Activated CD8-positive, alpha-beta T cell treated with anti-CD3 and anti-CD28 coated beads for 36 hours (primary cell): ENCODE measurements at regions not wholly inside any gene's neighbourhood (a gene's known extent, or its start where the extent isn't known, plus 50 kb on each side); places are given as distances from the start of the nearest gene placed in this dataset.

Experiments
- ATAC-seq: fragments of 200-7000 bp; cut with Tn5 transposase; one replicate; pipeline ENCODE4 v1.10.0; 2021; ENCODE audit warnings: mild to moderate bottlenecking, moderate library complexity
- CTCF ChIA-PET: fragments of 350-600 bp; sonication (Branson Sonifier 250); formaldehyde crosslinking; loops from one replicate; lab custom pipeline; 2021; ENCODE audit warnings: antibody characterized with exemption; lab: Charles Lee
- POLR2A ChIA-PET: fragments of 350-600 bp; sonication (Branson Sonifier 250); formaldehyde crosslinking; loops from one replicate; lab custom pipeline; 2021; ENCODE audit warnings: antibody characterized with exemption; lab: Charles Lee
- DNase-seq: peaks from one replicate; pipeline ENCODE4 v3.0.0-alpha.2; 2020
- H3K27ac Mint-ChIP-seq: one replicate; pipeline ENCODE4 v1.8.0; 2021; ENCODE audit warnings: mild to moderate bottlenecking, mixed read lengths
- H3K27me3 Mint-ChIP-seq: one replicate; pipeline ENCODE4 v1.8.0; 2021; ENCODE audit warnings: mixed read lengths
- H3K36me3 Mint-ChIP-seq: one replicate; pipeline ENCODE4 v1.8.0; 2021; ENCODE audit warnings: low read depth, mixed read lengths
- H3K4me1 Mint-ChIP-seq: one replicate; pipeline ENCODE4 v1.8.0; 2021; ENCODE audit warnings: low read depth, mixed read lengths
- H3K4me3 Mint-ChIP-seq: one replicate; pipeline ENCODE4 v1.8.0; 2021; ENCODE audit warnings: mild to moderate bottlenecking, moderate library complexity, mixed read lengths
- H3K9me3 Mint-ChIP-seq: one replicate; pipeline ENCODE4 v1.8.0; 2021; ENCODE audit warnings: mixed read lengths
- CTCF ChIP-seq: fragments of 200-600 bp; IDR thresholded peaks from one replicate; pipeline ENCODE4 v1.8.0; 2022; ENCODE audit warnings: antibody characterized with exemption, mild to moderate bottlenecking
- intact Hi-C: fragments of 100-400 bp; cut with micrococcal nuclease; formaldehyde crosslinking; loops from one replicate; pipeline ENCODE4 v1.10.0; 2022

- Mint-ChIP-seq H3K36me3 (no peaks in the 10 kb centered on the region), H3K27me3 (no peaks in the 10 kb centered on the region), H3K27ac (no peak overlapping the region), H3K4me3 (no peak overlapping the region), H3K4me1 (peaks cover 11% of the 10 kb centered on the region), H3K9me3 (peaks cover 4% of the 10 kb centered on the region)
- intact Hi-C loops, result no loop called here
- ATAC-seq (no peak), DNase-seq (no peak)
- ChIA-PET POLR2A (no interaction called here), CTCF (no interaction called here)
- TF ChIP-seq CTCF, result no peak
Observed at GRCh38 chr17:14458724-14459123, 157.8 kb downstream of the HS3ST3B1 start.

- intact Hi-C loops, result no loop called here
- peaks cover 1% of the 10 kb centered on the region for H3K4me1 Mint-ChIP-seq
- H3K27ac Mint-ChIP-seq, result no peak overlapping the region
- H3K4me3 Mint-ChIP-seq, result no peak overlapping the region
- no peaks in the 10 kb centered on the region for H3K27me3 Mint-ChIP-seq
- ChIA-PET POLR2A (no interaction called here), CTCF (no interaction called here)
- no peak for TF ChIP-seq CTCF
- H3K9me3 Mint-ChIP-seq, result no peaks in the 10 kb centered on the region
- DNase-seq, result no peak
- no peaks in the 10 kb centered on the region for H3K36me3 Mint-ChIP-seq
- no peak for ATAC-seq
Observed at GRCh38 chr17:14454746-14455145, 153.9 kb downstream of the HS3ST3B1 start.

GRCh38 chr17:14452856-14453255, 152.0 kb downstream of the HS3ST3B1 start:
- intact Hi-C loops, result no loop called here
- TF ChIP-seq CTCF, result no peak
- ChIA-PET POLR2A (no interaction called here), CTCF (no interaction called here)
- Mint-ChIP-seq H3K27ac (no peak overlapping the region), H3K9me3 (no peaks in the 10 kb centered on the region), H3K36me3 (no peaks in the 10 kb centered on the region), H3K4me3 (no peak overlapping the region), H3K4me1 (no peaks in the 10 kb centered on the region), H3K27me3 (no peaks in the 10 kb centered on the region)
- ATAC-seq (no peak), DNase-seq (no peak)

GRCh38 chr17:14451729-14452191, 150.9 kb downstream of the HS3ST3B1 start:
- peaks cover 2% of the 10 kb centered on the region for H3K4me1 Mint-ChIP-seq
- ATAC-seq (no peak), DNase-seq (no peak)
- TF ChIP-seq CTCF, result no peak
- POLR2A ChIA-PET, result interaction anchor here (0.9 kb wide), 1 partner anchor 44 kb away, joined by 3 read pairs; no protein-coding TSS in a partner anchor
- H3K4me3 Mint-ChIP-seq, result no peak overlapping the region
- H3K27ac Mint-ChIP-seq, result no peak overlapping the region
- intact Hi-C loops, result no loop called here
- CTCF ChIA-PET, result no interaction called here
- H3K9me3 Mint-ChIP-seq, result no peaks in the 10 kb centered on the region
- no peaks in the 10 kb centered on the region for H3K36me3 Mint-ChIP-seq
- no peaks in the 10 kb centered on the region for H3K27me3 Mint-ChIP-seq

GRCh38 chr17:14448818-14449217, 147.9 kb downstream of the HS3ST3B1 start:
- POLR2A ChIA-PET, result no interaction called here
- Mint-ChIP-seq H3K4me1 (peaks cover 2% of the 10 kb centered on the region), H3K4me3 (no peak overlapping the region), H3K27ac (no peak overlapping the region), H3K9me3 (no peaks in the 10 kb centered on the region), H3K27me3 (no peaks in the 10 kb centered on the region), H3K36me3 (no peaks in the 10 kb centered on the region)
- no peak for TF ChIP-seq CTCF
- ATAC-seq (no peak), DNase-seq (no peak)
- intact Hi-C loops, result no loop called here
- CTCF ChIA-PET, result no interaction called here
